ENCODE measurements at regions not wholly inside any gene's neighbourhood (a gene's known extent, or its start where the extent isn't known, plus 50 kb on each side); places are given as distances from the start of the nearest gene placed in this dataset.

DNA sequence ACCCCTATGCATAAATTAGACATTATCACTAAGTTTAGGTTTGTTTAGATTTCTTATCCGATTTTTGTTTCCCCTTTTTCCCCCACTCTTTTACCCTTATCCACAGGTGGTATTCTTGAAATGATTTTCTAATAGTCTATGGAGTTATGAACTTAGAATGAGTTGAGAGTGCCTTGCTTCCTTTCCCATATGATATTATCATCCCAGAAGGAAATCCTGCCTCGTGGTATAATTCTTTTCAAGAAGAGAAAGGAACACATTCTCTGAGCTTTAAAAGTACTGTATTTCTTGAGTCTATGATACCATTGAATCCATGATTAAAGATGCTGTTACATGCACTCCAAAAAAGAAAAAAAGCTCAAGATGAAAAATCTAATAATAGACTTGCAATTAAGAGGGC lies 76.9 kb upstream of the ADAMTSL1 start:
- DNase-seq = no peak
- ChIA-PET POLR2A (no interaction called here), CTCF (no interaction called here)
- Mint-ChIP-seq H3K27ac (no peak overlapping the region), H3K27me3 (no peaks in the 10 kb centered on the region), H3K9me3 (no peaks in the 10 kb centered on the region), H3K36me3 (ENCODE audit: low read depth) (no peaks in the 10 kb centered on the region), H3K4me1 (no peaks in the 10 kb centered on the region), H3K4me3 (no peak overlapping the region)

DNA sequence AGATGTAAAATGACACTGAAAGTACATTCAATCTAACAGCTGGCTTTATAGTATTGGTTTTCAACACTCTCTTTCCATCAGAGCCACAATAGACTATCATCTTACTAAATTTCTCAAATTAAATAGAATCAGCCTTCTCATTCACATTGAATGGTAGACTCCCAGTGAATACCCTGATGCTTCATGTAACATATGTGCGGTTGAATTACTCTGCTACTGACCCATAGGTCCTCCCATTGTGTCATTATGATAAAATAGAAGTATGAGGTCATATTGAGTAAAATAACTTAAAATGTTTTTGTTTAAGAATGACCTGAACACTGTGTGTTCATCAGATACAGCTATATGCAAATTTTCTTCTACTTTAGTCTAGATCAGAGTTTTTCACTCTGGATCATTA lies 75.9 kb upstream of the ADAMTSL1 start:
- no peak for DNase-seq
- no peak overlapping the region for H3K4me3 Mint-ChIP-seq
- CTCF ChIA-PET = no interaction called here
- POLR2A ChIA-PET = no interaction called here
- no peaks in the 10 kb centered on the region for H3K36me3 Mint-ChIP-seq (ENCODE audit: low read depth)
- no peaks in the 10 kb centered on the region for H3K27me3 Mint-ChIP-seq
- H3K9me3 Mint-ChIP-seq = no peaks in the 10 kb centered on the region
- H3K4me1 Mint-ChIP-seq = no peaks in the 10 kb centered on the region
- no peak overlapping the region for H3K27ac Mint-ChIP-seq

DNA sequence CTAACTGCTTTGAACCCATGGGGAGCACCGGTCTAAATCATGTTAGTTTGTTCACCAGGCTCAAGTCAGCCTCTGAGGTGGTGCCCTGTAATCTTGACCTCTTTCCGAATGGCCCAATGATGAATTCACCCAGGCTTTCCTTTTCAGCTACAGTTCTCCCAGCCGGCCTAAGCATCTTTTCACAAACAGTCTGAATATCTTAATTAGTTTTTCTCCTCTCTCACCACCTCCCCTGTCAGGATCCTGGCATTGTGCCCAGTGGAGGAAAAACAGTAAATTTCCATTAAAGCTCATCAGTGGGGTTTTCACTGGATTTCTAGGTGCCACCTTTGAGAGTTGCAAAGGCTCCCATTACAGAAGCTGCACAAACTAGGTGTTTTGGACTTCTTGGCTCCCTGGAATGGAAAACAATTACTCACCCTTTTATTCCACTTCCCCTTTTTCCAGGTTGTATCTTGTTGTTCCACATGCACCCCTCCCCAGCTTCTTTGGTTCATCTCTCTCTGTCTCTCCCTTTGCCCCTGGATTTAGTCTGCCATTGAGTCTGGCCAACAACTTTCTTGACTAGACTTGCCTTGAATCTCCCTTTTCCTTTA lies 69.4 kb upstream of the ADAMTSL1 start:
- no peak overlapping the region for H3K27ac Mint-ChIP-seq
- no peaks in the 10 kb centered on the region for H3K36me3 Mint-ChIP-seq (ENCODE audit: low read depth)
- H3K9me3 Mint-ChIP-seq = no peaks in the 10 kb centered on the region
- CTCF ChIA-PET = no interaction called here
- H3K27me3 Mint-ChIP-seq = no peaks in the 10 kb centered on the region
- no peaks in the 10 kb centered on the region for H3K4me1 Mint-ChIP-seq
- POLR2A ChIA-PET = no interaction called here
- no peak overlapping the region for H3K4me3 Mint-ChIP-seq
- no peak for DNase-seq

DNA sequence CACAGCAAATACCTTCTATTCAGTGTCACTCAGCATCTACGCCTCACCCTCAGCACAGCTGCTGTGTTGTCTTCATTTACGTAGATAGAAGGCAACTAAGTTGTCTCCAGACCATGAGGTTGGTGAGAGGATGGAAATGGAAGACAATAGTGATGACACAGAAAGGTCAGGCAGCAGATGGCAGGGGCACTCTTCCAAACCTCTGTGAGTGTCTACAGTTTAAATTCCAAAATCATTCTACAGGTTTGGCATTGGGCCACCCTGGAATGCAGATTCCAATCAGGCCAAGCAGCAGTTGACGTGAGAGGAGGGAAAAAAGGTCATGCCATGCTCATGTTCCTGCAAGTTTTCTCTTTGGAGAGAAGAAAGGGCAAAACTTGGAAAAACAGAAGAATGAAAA lies 68.7 kb upstream of the ADAMTSL1 start:
- no peaks in the 10 kb centered on the region for H3K4me1 Mint-ChIP-seq
- no peak overlapping the region for H3K27ac Mint-ChIP-seq
- ChIA-PET CTCF (no interaction called here), POLR2A (no interaction called here)
- H3K36me3 Mint-ChIP-seq (ENCODE audit: low read depth) = no peaks in the 10 kb centered on the region
- no peaks in the 10 kb centered on the region for H3K9me3 Mint-ChIP-seq
- H3K27me3 Mint-ChIP-seq = no peaks in the 10 kb centered on the region
- no peak for DNase-seq
- no peak overlapping the region for H3K4me3 Mint-ChIP-seq

DNA sequence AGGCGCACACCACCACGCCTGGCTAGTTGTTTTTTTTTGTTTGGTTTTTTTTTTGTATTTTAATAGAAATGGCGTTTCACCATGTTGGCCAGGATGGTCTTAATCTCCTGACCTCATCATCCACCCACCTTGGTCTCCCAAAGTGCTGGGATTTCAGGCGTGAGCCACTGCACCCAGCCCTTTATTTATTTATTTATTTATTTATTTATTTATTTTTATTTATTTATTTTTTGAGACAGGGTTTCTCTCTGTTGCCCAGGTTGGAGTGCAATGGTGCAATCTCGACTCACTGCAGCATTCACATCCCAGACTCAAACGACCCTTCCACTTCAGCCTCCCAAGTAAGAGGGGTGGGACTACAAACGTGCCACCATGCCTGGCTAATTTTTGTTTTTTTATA lies 63.0 kb upstream of the ADAMTSL1 start:
- Mint-ChIP-seq H3K27ac (no peak overlapping the region), H3K4me3 (no peak overlapping the region), H3K27me3 (no peaks in the 10 kb centered on the region), H3K4me1 (no peaks in the 10 kb centered on the region), H3K36me3 (ENCODE audit: low read depth) (no peaks in the 10 kb centered on the region), H3K9me3 (no peaks in the 10 kb centered on the region)
- no peak for DNase-seq
- ChIA-PET POLR2A (no interaction called here), CTCF (no interaction called here)

DNA sequence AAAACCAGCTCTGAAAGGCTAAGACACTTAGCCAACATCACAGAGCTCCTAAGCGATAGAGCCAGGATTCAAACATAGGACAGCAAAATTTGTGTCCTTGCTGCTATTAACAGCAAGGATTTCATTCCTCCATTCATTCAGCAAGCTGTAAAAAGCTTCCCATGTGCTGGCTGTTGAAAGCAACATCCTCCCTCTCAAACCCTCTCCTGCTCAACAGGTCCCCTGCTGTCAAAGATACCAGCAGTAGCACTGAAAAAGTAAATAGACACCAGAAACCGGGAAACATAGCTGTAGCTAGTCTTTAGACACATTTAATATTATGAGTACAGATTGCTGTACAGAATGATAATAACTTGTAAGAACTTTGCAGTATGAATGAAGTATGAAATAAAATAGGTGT lies 52.6 kb upstream of the ADAMTSL1 start:
- DNase-seq = no peak
- Mint-ChIP-seq H3K4me1 (no peaks in the 10 kb centered on the region), H3K4me3 (no peak overlapping the region), H3K36me3 (ENCODE audit: low read depth) (no peaks in the 10 kb centered on the region), H3K9me3 (no peaks in the 10 kb centered on the region), H3K27me3 (peaks cover 1% of the 10 kb centered on the region), H3K27ac (no peak overlapping the region)
- POLR2A ChIA-PET = no interaction called here
- CTCF ChIA-PET = no interaction called here

DNA sequence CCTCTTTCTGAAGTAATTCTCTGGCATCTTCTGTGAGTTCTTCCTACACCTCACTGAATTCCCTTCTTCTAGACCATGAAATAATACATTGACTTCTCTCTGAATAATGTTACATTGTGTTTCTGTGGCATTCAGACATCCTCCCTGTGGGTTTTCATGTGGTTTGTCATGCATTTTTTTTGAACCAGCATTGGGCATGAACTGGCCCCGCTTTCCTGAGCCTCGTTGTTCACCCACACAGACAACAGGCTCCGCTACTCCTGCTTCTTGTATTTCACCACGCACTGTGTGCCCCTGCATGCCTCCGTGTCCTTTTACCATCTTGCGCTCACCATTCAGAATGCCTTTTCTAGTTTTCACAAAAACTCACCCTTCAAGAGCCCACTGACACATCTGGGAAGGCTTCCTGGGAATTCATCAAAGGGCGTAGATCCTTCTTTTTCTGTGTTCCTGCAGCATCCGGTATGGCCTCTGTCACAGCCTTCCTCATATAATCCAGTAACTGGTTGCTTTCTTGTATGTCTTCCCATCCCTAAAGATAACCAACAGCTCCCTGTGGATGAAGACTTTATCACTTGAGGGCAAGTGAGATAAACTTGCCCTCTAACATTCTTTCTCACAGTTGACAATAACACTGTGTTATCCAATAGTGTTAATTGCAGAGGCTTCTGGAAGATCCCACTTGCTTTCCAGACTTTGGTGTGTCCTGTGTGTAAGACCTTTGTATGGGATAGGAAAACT lies 51.5 kb upstream of the ADAMTSL1 start:
- POLR2A ChIA-PET = no interaction called here
- H3K9me3 Mint-ChIP-seq = no peaks in the 10 kb centered on the region
- H3K27me3 Mint-ChIP-seq = peaks cover 1% of the 10 kb centered on the region
- no peak overlapping the region for H3K4me3 Mint-ChIP-seq
- no peak overlapping the region for H3K27ac Mint-ChIP-seq
- CTCF ChIA-PET = no interaction called here
- H3K36me3 Mint-ChIP-seq (ENCODE audit: low read depth) = no peaks in the 10 kb centered on the region
- no peak for DNase-seq
- H3K4me1 Mint-ChIP-seq = no peaks in the 10 kb centered on the region

DNA sequence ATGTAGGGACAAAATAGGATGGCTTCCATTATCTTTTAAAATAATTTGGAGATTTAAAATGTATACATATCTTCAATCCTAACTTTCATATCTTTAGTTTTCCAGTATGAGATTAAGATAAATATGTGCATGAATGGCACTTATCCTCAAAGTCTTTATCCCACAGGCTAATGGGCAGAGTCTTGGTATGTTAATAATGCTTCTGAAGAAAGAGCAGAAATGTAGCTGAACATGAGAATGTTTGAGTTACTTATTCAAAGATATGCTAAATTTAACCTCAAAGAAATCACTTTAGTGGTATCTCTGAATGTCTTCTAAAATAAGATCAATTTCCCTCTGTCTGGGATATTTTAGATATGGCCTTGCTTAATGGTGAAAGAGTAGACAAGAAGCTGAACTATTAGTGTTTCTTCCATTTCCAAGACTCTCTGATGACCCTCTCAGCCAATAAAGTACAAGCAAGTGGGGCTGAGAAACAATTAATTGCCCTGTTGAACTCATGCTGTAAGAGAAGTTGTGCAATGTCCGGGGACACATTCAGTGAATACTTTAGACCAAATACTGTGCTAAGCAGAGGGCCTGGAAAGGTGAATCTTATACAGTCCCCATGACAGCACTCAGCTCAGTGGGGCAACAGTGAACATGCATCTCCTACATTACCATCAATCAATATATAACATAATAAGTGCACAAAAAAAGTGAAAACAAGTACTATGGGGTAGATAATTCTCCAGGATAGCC lies 50.0 kb upstream of the ADAMTSL1 start:
- Mint-ChIP-seq H3K4me1 (no peaks in the 10 kb centered on the region), H3K9me3 (no peaks in the 10 kb centered on the region), H3K27ac (no peak overlapping the region), H3K36me3 (ENCODE audit: low read depth) (no peaks in the 10 kb centered on the region), H3K27me3 (no peaks in the 10 kb centered on the region), H3K4me3 (no peak overlapping the region)
- CTCF ChIA-PET = no interaction called here
- POLR2A ChIA-PET = no interaction called here
- no peak for DNase-seq
